IMR-90 (cell line): ENCODE measurements at regions not wholly inside any gene's neighbourhood (a gene's known extent, or its start where the extent isn't known, plus 50 kb on each side); places are given as distances from the start of the nearest gene placed in this dataset.

Experiments
- ATAC-seq: fragments of 200-7000 bp; cut with Tn5 transposase; 2 replicates; pipeline ENCODE4 v1.9.1; 2020; ENCODE audit warnings: low read depth, mild to moderate bottlenecking, moderate library complexity
- BruUV-seq: library from RNA; stranded (reverse); fragments of 400-500 nt; replicated peaks from 2 replicates; lab custom pipeline; 2021; lab: Mats Ljungman, UMichigan
- CTCF ChIA-PET: fragments of 300-600 bp; formaldehyde crosslinking; extraction: SDS; loops from one replicate; lab custom pipeline; 2021; ENCODE audit warnings: antibody characterized with exemption; lab: Yijun Ruan, JAX
- POLR2A ChIA-PET: fragments of 300-600 bp; sonication (Branson Sonifier 250); formaldehyde crosslinking; loops from one replicate; lab custom pipeline; 2022; ENCODE audit warnings: antibody characterized with exemption; ENCODE audit not compliant: unreplicated experiment; lab: Charles Lee
- DNase-seq: peaks from one replicate; pipeline ENCODE4 v3.0.0; 2013
- H2AFZ ChIP-seq: replicated peaks from 2 replicates; pipeline ENCODE3; 2013; ENCODE audit warnings: low read length, mild to moderate bottlenecking; ENCODE audit not compliant: poor library complexity
- H2AK5ac ChIP-seq: 2 replicates; pipeline ENCODE4 v1.6.1; 2013; ENCODE audit warnings: low read depth, low read length, inconsistent platforms
- H2AK9ac ChIP-seq: replicated peaks from 2 replicates; pipeline ENCODE3; 2013; ENCODE audit warnings: mild to moderate bottlenecking, low read depth, low read length, moderate library complexity; ENCODE audit not compliant: poor library complexity
- H2BK120ac ChIP-seq: 2 replicates; pipeline ENCODE4 v1.6.1; 2013; ENCODE audit warnings: low read depth, low read length, inconsistent platforms
- H2BK15ac ChIP-seq: 3 replicates; pipeline ENCODE4 v1.6.1; 2013; ENCODE audit warnings: low read depth, low read length, inconsistent platforms
- H2BK20ac ChIP-seq: 2 replicates; pipeline ENCODE4 v1.6.1; 2013; ENCODE audit warnings: low read depth, mild to moderate bottlenecking, inconsistent platforms, low read length, moderate library complexity
- H2BK5ac ChIP-seq: 2 replicates; pipeline ENCODE4 v1.6.1; 2013; ENCODE audit warnings: mild to moderate bottlenecking, low read depth, low read length, inconsistent platforms; ENCODE audit not compliant: poor library complexity, severe bottlenecking
- H3K14ac ChIP-seq: replicated peaks from 2 replicates; pipeline ENCODE4 v1.6.1; 2013; ENCODE audit warnings: low read depth, low read length, inconsistent platforms
- H3K18ac ChIP-seq: 2 replicates; pipeline ENCODE4 v1.6.1; 2013; ENCODE audit warnings: low read depth, low read length, control low read depth
- H3K23ac ChIP-seq: 2 replicates; pipeline ENCODE4 v1.6.1; 2013; ENCODE audit warnings: low read depth, low read length, inconsistent platforms
- H3K27ac ChIP-seq: 2 replicates; pipeline ENCODE4 v1.5.1; 2013; ENCODE audit warnings: mild to moderate bottlenecking, control low read depth, low read length; ENCODE audit not compliant: insufficient read depth
- H3K27me3 ChIP-seq: 2 replicates; pipeline ENCODE4 v1.6.1; 2013; ENCODE audit warnings: low read length; ENCODE audit not compliant: control insufficient read depth, insufficient read depth
- H3K36me3 ChIP-seq: 2 replicates; pipeline ENCODE4 v1.6.1; 2013; ENCODE audit warnings: low read length, mixed read lengths; ENCODE audit not compliant: control insufficient read depth, insufficient read depth
- H3K4ac ChIP-seq: 2 replicates; pipeline ENCODE4 v1.6.1; 2013; ENCODE audit warnings: low read depth, low read length, inconsistent platforms
- H3K4me1 ChIP-seq: 2 replicates; pipeline ENCODE4 v1.6.1; 2013; ENCODE audit warnings: low read length, mixed read lengths; ENCODE audit not compliant: control insufficient read depth, insufficient read depth
- H3K4me2 ChIP-seq: 2 replicates; pipeline ENCODE4 v1.6.1; 2013; ENCODE audit warnings: low read depth, mild to moderate bottlenecking, control low read depth, low read length, moderate library complexity
- H3K4me3 ChIP-seq: 2 replicates; pipeline ENCODE4 v1.5.1; 2013; ENCODE audit warnings: low read depth, mild to moderate bottlenecking, control low read depth, low read length, moderate library complexity; ENCODE audit not compliant: insufficient read depth
- H3K56ac ChIP-seq: 2 replicates; pipeline ENCODE4 v1.6.1; 2013; ENCODE audit warnings: low read length, inconsistent platforms; ENCODE audit not compliant: insufficient read depth; ENCODE audit errors: extremely low read depth
- H3K79me1 ChIP-seq, 2 experiments: 2 replicates each; pipeline ENCODE4 v1.6.1; 2013; ENCODE audit warnings: low read length in 2 of 2, inconsistent platforms in 1 of 2, low read depth in 1 of 2
- H3K9ac ChIP-seq: 2 replicates; pipeline ENCODE4 v1.6.1; 2013; ENCODE audit warnings: low read depth, low read length, control low read depth
- H3K9me1 ChIP-seq: 2 replicates; pipeline ENCODE4 v1.6.1; 2013; ENCODE audit warnings: low read length, inconsistent platforms; ENCODE audit not compliant: insufficient read depth
- H3K9me3 ChIP-seq: 2 replicates; pipeline ENCODE4 v1.6.1; 2013; ENCODE audit warnings: low read length; ENCODE audit not compliant: control insufficient read depth, insufficient read depth
- H4K20me1 ChIP-seq: 2 replicates; pipeline ENCODE4 v1.6.1; 2013; ENCODE audit warnings: low read length, inconsistent platforms; ENCODE audit not compliant: insufficient read depth
- H4K5ac ChIP-seq: 2 replicates; pipeline ENCODE4 v1.6.1; 2013; ENCODE audit warnings: mild to moderate bottlenecking, low read depth, low read length, control low read depth
- H4K8ac ChIP-seq, 2 experiments: 2 replicates each; pipeline ENCODE4 v1.6.1; 2013; ENCODE audit warnings: low read depth in 2 of 2, low read length in 2 of 2, control low read depth in 1 of 2, inconsistent platforms in 1 of 2
- H4K91ac ChIP-seq: 2 replicates; pipeline ENCODE4 v1.6.1; 2013; ENCODE audit warnings: low read depth, low read length, inconsistent platforms; ENCODE audit not compliant: insufficient read depth
- BHLHE40 ChIP-seq: fragments of 150-350 bp; IDR thresholded peaks from 2 replicates; pipeline ENCODE4 v1.6.1; 2016; ENCODE audit warnings: mild to moderate bottlenecking, low read depth, low read length
- CEBPB ChIP-seq: IDR thresholded peaks from 2 replicates; pipeline ENCODE4 v1.6.1; 2012; ENCODE audit warnings: low read depth, low read length, improper control_type of control experiment
- CHD1 ChIP-seq: IDR thresholded peaks from 2 replicates; pipeline ENCODE4 v1.6.1; 2012; ENCODE audit warnings: low read depth, low read length, improper control_type of control experiment
- FOS ChIP-seq: fragments of 150-350 bp; IDR thresholded peaks from 2 replicates; pipeline ENCODE4 v1.6.1; 2016; ENCODE audit warnings: low read depth, low read length
- MAFK ChIP-seq: IDR thresholded peaks from 2 replicates; pipeline ENCODE4 v1.6.1; 2012; ENCODE audit warnings: low read depth, low read length, improper control_type of control experiment
- MAZ ChIP-seq: IDR thresholded peaks from 2 replicates; pipeline ENCODE4 v1.6.1; 2012; ENCODE audit warnings: low read depth, mild to moderate bottlenecking, low read length, improper control_type of control experiment, moderate library complexity, borderline replicate concordance
- MXI1 ChIP-seq: IDR thresholded peaks from 2 replicates; pipeline ENCODE4 v1.6.1; 2012; ENCODE audit warnings: low read depth, mild to moderate bottlenecking, low read length, moderate library complexity, borderline replicate concordance
- NFE2L2 ChIP-seq: fragments of 150-350 bp; IDR thresholded peaks from 2 replicates; pipeline ENCODE4 v1.6.1; 2016; ENCODE audit warnings: low read depth, mild to moderate bottlenecking, low read length
- POLR2A ChIP-seq: IDR thresholded peaks from 2 replicates; pipeline ENCODE4 v1.6.1; 2012; ENCODE audit warnings: mild to moderate bottlenecking, low read depth, low read length
- RAD21 ChIP-seq: IDR thresholded peaks from 2 replicates; pipeline ENCODE4 v1.6.1; 2012; ENCODE audit warnings: low read length, improper control_type of control experiment
- RCOR1 ChIP-seq: IDR thresholded peaks from 2 replicates; pipeline ENCODE4 v1.6.1; 2012; ENCODE audit warnings: mild to moderate bottlenecking, low read length, improper control_type of control experiment; ENCODE audit not compliant: insufficient replicate concordance
- RFX5 ChIP-seq: IDR thresholded peaks from 2 replicates; pipeline ENCODE4 v1.8.0; 2012; ENCODE audit warnings: low read depth, mild to moderate bottlenecking, low read length, moderate library complexity
- SMC3 ChIP-seq: fragments of 150-350 bp; IDR thresholded peaks from 2 replicates; pipeline ENCODE4 v1.6.1; 2016; ENCODE audit warnings: low read depth, mild to moderate bottlenecking, antibody characterized with exemption, low read length, moderate library complexity
- WGBS, 2 experiments: methylation state at CpG; one replicate each; pipeline versions ENCODE4 v1.1.5 to v1.1.7; 2013; ENCODE audit warnings: missing lambda C conversion rate in 2 of 2; ENCODE audit not compliant: insufficient read length in 1 of 2; ENCODE audit errors: extremely low coverage in 2 of 2; 5-methylcytosine and 5-hydroxymethylcytosine counted together
- dilution Hi-C: fragments of 300-500 bp; cut with HindIII; formaldehyde crosslinking; loops from one replicate; pipeline ENCODE4 v1.14.3; 2018; ENCODE audit warnings: low sequenced_read_pairs; ENCODE audit not compliant: unreplicated experiment
- in situ Hi-C: fragments of 300-500 bp; cut with MboI; formaldehyde crosslinking; loops from 3 replicates; pipeline ENCODE4 v1.14.3; 2019; ENCODE audit warnings: low sequenced_read_pairs, inconsistent platforms, mixed read lengths
- intact Hi-C: fragments of 100-400 bp; cut with micrococcal nuclease; formaldehyde crosslinking; loops from 2 replicates; pipeline ENCODE4 v1.10.0; 2022
- TF ChIP-seq, protein P1 (sequence below): fragments of 150-350 bp; IDR thresholded peaks from 2 replicates; pipeline ENCODE4 v1.6.1; 2017; ENCODE audit warnings: mild to moderate bottlenecking, antibody characterized with exemption, low read length, low read depth
- TF ChIP-seq, protein P2 (sequence below): conservative IDR thresholded peaks from 2 replicates; pipeline ENCODE4 v1.5.1; 2012; ENCODE audit warnings: mild to moderate bottlenecking, low read depth, low read length, improper control_type of control experiment
- TF ChIP-seq, protein P3 (sequence below): fragments of 150-350 bp; IDR thresholded peaks from 2 replicates; pipeline ENCODE4 v1.6.1; 2016; ENCODE audit warnings: low read depth, mild to moderate bottlenecking, low read length, moderate library complexity, borderline replicate concordance

DNA sequence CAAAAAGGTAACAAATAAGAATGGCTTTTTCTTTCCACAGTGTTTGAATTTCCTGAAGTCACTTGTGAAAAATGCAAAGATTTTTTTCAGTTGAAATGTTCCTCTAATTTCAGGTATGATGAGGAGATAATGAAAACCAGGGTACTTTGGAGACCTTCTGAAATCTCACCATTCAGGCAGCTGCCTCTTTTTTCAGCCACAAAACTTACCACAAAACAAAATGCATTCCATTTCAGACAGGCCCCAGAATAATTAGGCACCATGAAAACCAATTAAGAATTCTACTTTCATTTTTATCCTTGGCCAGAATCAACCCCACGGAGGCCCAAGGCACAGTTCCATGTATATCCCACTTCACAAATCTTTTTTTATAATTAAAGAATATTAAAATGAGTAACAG, 880.3 kb upstream of the ACVR2A start:
- no peak overlapping the region for H4K5ac ChIP-seq
- no peaks in the 10 kb centered on the region for H3K79me1 ChIP-seq
- H2BK120ac ChIP-seq: no peak overlapping the region
- H3K4me2 ChIP-seq: no peak overlapping the region
- H3K4ac ChIP-seq: no peak overlapping the region
- H2BK20ac ChIP-seq: no peak overlapping the region
- no peak overlapping the region for H4K91ac ChIP-seq
- no peaks in the 10 kb centered on the region for H3K9me3 ChIP-seq
- H3K23ac ChIP-seq: no peak overlapping the region
- H2AFZ ChIP-seq: no peak overlapping the region
- ChIA-PET CTCF (no interaction called here), POLR2A (no interaction called here)
- intact Hi-C loops (no loop called here), dilution Hi-C loops (no loop called here), in situ Hi-C loops (no loop called here)
- H4K20me1 ChIP-seq: no peaks in the 10 kb centered on the region
- DNase-seq (no peak), ATAC-seq (no peak)
- no peak overlapping the region for H3K27ac ChIP-seq
- no peak overlapping the region for H2BK5ac ChIP-seq
- H3K9ac ChIP-seq: no peak overlapping the region
- H2AK9ac ChIP-seq: no peak overlapping the region
- H3K9me1 ChIP-seq: no peaks in the 10 kb centered on the region
- H2AK5ac ChIP-seq: no peak overlapping the region
- BruUV-seq: no TSS peak
- H3K56ac ChIP-seq: no peak overlapping the region
- TF ChIP-seq CHD1 (no peak), MXI1 (no peak), SMC3 (no peak), MAZ (no peak), NFE2L2 (no peak), RAD21 (no peak), BHLHE40 (no peak), MAFK (no peak), FOS (no peak), RFX5 (no peak), CEBPB (no peak), POLR2A (no peak), RCOR1 (no peak)
- TF ChIP-seq, protein P1, sequence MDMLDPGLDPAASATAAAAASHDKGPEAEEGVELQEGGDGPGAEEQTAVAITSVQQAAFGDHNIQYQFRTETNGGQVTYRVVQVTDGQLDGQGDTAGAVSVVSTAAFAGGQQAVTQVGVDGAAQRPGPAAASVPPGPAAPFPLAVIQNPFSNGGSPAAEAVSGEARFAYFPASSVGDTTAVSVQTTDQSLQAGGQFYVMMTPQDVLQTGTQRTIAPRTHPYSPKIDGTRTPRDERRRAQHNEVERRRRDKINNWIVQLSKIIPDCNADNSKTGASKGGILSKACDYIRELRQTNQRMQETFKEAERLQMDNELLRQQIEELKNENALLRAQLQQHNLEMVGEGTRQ: no peak
- TF ChIP-seq, protein P2, sequence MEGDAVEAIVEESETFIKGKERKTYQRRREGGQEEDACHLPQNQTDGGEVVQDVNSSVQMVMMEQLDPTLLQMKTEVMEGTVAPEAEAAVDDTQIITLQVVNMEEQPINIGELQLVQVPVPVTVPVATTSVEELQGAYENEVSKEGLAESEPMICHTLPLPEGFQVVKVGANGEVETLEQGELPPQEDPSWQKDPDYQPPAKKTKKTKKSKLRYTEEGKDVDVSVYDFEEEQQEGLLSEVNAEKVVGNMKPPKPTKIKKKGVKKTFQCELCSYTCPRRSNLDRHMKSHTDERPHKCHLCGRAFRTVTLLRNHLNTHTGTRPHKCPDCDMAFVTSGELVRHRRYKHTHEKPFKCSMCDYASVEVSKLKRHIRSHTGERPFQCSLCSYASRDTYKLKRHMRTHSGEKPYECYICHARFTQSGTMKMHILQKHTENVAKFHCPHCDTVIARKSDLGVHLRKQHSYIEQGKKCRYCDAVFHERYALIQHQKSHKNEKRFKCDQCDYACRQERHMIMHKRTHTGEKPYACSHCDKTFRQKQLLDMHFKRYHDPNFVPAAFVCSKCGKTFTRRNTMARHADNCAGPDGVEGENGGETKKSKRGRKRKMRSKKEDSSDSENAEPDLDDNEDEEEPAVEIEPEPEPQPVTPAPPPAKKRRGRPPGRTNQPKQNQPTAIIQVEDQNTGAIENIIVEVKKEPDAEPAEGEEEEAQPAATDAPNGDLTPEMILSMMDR: no peak
- TF ChIP-seq, protein P3, sequence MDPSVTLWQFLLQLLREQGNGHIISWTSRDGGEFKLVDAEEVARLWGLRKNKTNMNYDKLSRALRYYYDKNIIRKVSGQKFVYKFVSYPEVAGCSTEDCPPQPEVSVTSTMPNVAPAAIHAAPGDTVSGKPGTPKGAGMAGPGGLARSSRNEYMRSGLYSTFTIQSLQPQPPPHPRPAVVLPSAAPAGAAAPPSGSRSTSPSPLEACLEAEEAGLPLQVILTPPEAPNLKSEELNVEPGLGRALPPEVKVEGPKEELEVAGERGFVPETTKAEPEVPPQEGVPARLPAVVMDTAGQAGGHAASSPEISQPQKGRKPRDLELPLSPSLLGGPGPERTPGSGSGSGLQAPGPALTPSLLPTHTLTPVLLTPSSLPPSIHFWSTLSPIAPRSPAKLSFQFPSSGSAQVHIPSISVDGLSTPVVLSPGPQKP: no peak
- H3K4me3 ChIP-seq: no peak overlapping the region
- H3K18ac ChIP-seq: no peak overlapping the region
- no peaks in the 10 kb centered on the region for H3K4me1 ChIP-seq
- no peak overlapping the region for H4K8ac ChIP-seq
- no peak overlapping the region for H3K14ac ChIP-seq
- no peaks in the 10 kb centered on the region for H3K27me3 ChIP-seq
- WGBS, 2 experiments: no CpG with 5 or more reads among the region's 1 CpG
- no peaks in the 10 kb centered on the region for H3K36me3 ChIP-seq
- H2BK15ac ChIP-seq: no peak overlapping the region
